Ectodermal cell (in vitro differentiated cells): ENCODE measurements at regions not wholly inside any gene's neighbourhood (a gene's known extent, or its start where the extent isn't known, plus 50 kb on each side); places are given as distances from the start of the nearest gene placed in this dataset.

Source experiments
- H3K27ac ChIP-seq: 2 replicates; pipeline ENCODE4 v1.7.0; 2013; ENCODE audit warnings: mild to moderate bottlenecking, low read depth, low read length; ENCODE audit not compliant: insufficient read depth, poor library complexity, severe bottlenecking
- H3K27me3 ChIP-seq: 2 replicates; pipeline ENCODE4 v1.7.0; 2013; ENCODE audit warnings: mild to moderate bottlenecking, low read length; ENCODE audit not compliant: insufficient read depth, control insufficient read depth, poor library complexity, severe bottlenecking
- H3K36me3 ChIP-seq: one replicate; pipeline ENCODE4 v1.7.0; 2013; ENCODE audit warnings: low read length; ENCODE audit not compliant: control insufficient read depth, insufficient read depth
- H3K4me1 ChIP-seq: one replicate; pipeline ENCODE4 v1.7.0; 2013; ENCODE audit warnings: low read length; ENCODE audit not compliant: control insufficient read depth, insufficient read depth
- H3K4me3 ChIP-seq: 2 replicates; pipeline ENCODE4 v1.7.0; 2013; ENCODE audit warnings: low read depth, low read length, control low read depth; ENCODE audit not compliant: insufficient read depth
- H3K9me3 ChIP-seq: 2 replicates; pipeline ENCODE4 v1.7.0; 2013; ENCODE audit warnings: mild to moderate bottlenecking, low read length, moderate library complexity; ENCODE audit not compliant: control insufficient read depth
- WGBS, 2 experiments: methylation state at CpG; one replicate each; pipeline ENCODE4 v1.1.7; 2013; ENCODE audit warnings: missing lambda C conversion rate in 2 of 2; 5-methylcytosine and 5-hydroxymethylcytosine counted together

- Histone ChIP-seq H3K4me3 (no peak overlapping the region), H3K36me3 (no peaks in the 10 kb centered on the region), H3K9me3 (no peaks in the 10 kb centered on the region), H3K27ac (no peak overlapping the region), H3K27me3 (no peaks in the 10 kb centered on the region), H3K4me1 (peaks cover 11% of the 10 kb centered on the region)
- 60 to 64% methylated on average over 3 to 4 of the region's 4 CpGs for WGBS, 2 experiments
Measured at GRCh38 chr4:4627111-4627510, 85.3 kb upstream of the STX18 start.

DNA sequence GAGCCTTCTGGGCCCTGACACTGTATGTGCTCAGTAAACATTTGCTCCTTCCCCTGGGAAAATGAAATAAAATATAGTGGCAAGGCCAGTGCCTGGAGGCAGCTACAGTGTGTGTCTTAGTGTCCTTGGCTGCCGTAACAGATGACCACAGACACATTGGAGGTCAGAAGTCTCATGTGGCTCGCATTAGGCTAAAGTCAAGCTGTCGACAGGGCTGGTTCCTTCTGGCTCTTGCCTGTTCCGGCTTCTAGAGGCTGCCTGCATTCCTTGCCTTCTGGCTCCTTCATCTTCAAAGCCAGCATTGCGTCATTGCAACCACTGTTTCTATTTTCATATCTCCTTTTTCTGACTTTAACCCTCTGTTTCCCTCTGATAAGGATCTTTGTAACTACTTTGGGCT lies 83.6 kb upstream of the STX18 start:
- Histone ChIP-seq H3K27ac (no peak overlapping the region), H3K4me1 (peaks cover 11% of the 10 kb centered on the region), H3K4me3 (no peak overlapping the region), H3K36me3 (no peaks in the 10 kb centered on the region), H3K27me3 (no peaks in the 10 kb centered on the region), H3K9me3 (no peaks in the 10 kb centered on the region)
- 91 to 94% methylated on average over 5 of the region's 5 CpGs for WGBS, 2 experiments

- peaks cover 11% of the 10 kb centered on the region for H3K4me1 ChIP-seq
- no peaks in the 10 kb centered on the region for H3K27me3 ChIP-seq
- no peak overlapping the region for H3K4me3 ChIP-seq
- H3K36me3 ChIP-seq, result no peaks in the 10 kb centered on the region
- H3K27ac ChIP-seq, result no peak overlapping the region
- H3K9me3 ChIP-seq, result no peaks in the 10 kb centered on the region
- WGBS, 2 experiments, result 74 to 77% methylated on average over 7 of the region's 7 CpGs
Measured at GRCh38 chr4:4624276-4624897, 82.5 kb upstream of the STX18 start.

DNA sequence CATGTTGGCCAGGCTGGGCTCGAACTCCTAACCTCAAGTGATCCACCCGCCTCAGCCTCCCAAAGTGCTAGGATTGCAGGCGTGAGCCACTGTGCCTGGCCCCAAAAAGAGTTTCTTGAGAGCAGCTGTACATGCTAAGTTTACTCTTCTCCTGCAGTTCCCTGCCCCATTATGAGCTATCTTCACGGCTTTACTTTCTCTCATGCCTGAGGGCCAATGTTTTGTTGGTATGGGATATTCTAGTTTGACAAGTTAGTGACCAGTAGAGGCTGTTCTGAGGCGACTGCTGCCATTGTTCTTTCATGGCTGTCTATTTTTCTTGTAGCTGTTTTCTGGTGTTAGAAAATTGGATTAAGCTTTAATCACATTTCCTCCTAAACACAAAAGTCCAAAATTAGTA lies 78.0 kb upstream of the STX18 start:
- Histone ChIP-seq H3K36me3 (no peaks in the 10 kb centered on the region), H3K4me3 (no peak overlapping the region), H3K27ac (no peak overlapping the region), H3K27me3 (no peaks in the 10 kb centered on the region), H3K4me1 (no peaks in the 10 kb centered on the region), H3K9me3 (no peaks in the 10 kb centered on the region)
- WGBS, 2 experiments, result 92 to 93% methylated on average over 5 of the region's 5 CpGs

- H3K9me3 ChIP-seq, result no peaks in the 10 kb centered on the region
- no peaks in the 10 kb centered on the region for H3K4me1 ChIP-seq
- no peaks in the 10 kb centered on the region for H3K27me3 ChIP-seq
- H3K4me3 ChIP-seq, result no peak overlapping the region
- no peaks in the 10 kb centered on the region for H3K36me3 ChIP-seq
- WGBS, 2 experiments, result 80 to 86% methylated on average over 1 of the region's 1 CpG
- no peak overlapping the region for H3K27ac ChIP-seq
Measured at GRCh38 chr4:4618847-4619246, 77.0 kb upstream of the STX18 start.

GRCh38 chr4:4614925-4615678 lies 73.3 kb upstream of the STX18 start:
- 92 to 95% methylated on average over 8 of the region's 8 CpGs for WGBS, 2 experiments
- no peaks in the 10 kb centered on the region for H3K4me1 ChIP-seq
- no peaks in the 10 kb centered on the region for H3K9me3 ChIP-seq
- no peak overlapping the region for H3K27ac ChIP-seq
- H3K4me3 ChIP-seq, result no peak overlapping the region
- H3K27me3 ChIP-seq, result no peaks in the 10 kb centered on the region
- no peaks in the 10 kb centered on the region for H3K36me3 ChIP-seq

DNA sequence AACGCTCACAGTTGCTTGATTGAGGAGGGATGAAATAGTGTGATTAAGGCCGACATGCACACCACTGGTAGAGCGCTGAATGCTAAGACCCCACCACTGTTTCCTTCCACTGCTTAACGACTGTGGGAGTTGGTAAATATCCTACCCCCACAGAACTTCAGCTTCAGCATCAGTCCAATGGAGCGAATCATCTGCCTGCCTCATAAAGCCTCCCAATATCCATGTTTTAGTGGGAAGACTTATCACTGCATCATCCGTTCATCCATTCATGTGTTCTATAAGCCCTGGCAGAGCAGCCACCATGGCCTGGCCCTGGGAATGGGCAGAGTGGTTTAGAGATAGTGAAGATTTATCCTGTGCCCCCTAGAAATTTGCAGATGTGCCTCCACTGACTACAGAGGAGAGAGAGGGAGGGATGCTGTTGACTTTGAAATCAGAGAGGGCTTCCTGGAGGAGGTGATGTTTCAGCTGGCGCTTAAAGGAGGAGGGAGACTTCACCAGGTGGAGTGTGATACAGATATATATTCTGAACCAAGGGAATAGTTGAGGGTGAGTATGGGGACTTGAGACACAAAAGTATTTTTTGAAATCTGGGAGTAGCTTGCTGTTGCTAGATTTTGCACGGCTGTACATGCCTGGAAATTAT lies 71.9 kb upstream of the STX18 start:
- Histone ChIP-seq H3K4me1 (no peaks in the 10 kb centered on the region), H3K4me3 (no peak overlapping the region), H3K36me3 (no peaks in the 10 kb centered on the region), H3K27me3 (no peaks in the 10 kb centered on the region), H3K9me3 (no peaks in the 10 kb centered on the region), H3K27ac (no peak overlapping the region)
- WGBS, 2 experiments, result 94 to 95% methylated on average over 8 of the region's 8 CpGs

DNA sequence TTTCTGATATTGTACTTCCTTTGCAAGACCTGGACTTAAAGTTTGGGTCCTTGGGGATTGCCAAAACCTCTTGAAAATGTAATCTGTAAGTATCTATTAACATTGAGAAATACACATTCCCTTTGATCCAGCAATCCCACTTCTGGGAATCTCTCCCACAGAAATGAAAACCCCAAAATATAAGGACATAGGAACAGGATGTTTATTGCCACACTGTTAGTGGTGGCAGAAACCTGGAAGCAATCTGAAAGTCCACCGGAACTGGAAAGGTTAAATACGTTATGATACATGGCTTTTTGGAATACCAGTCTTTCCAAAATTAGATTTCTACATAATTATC lies 71.2 kb upstream of the STX18 start:
- no peaks in the 10 kb centered on the region for H3K9me3 ChIP-seq
- H3K27me3 ChIP-seq, result no peaks in the 10 kb centered on the region
- no peaks in the 10 kb centered on the region for H3K36me3 ChIP-seq
- H3K4me3 ChIP-seq, result no peak overlapping the region
- H3K27ac ChIP-seq, result no peak overlapping the region
- WGBS, 2 experiments, result 86 to 100% methylated on average over 2 of the region's 2 CpGs
- peaks cover 3% of the 10 kb centered on the region for H3K4me1 ChIP-seq

GRCh38 chr4:4610672-4611071 lies 68.8 kb upstream of the STX18 start:
- Histone ChIP-seq H3K4me3 (no peak overlapping the region), H3K36me3 (no peaks in the 10 kb centered on the region), H3K27me3 (no peaks in the 10 kb centered on the region), H3K4me1 (peaks cover 9% of the 10 kb centered on the region), H3K9me3 (no peaks in the 10 kb centered on the region), H3K27ac (no peak overlapping the region)
- WGBS, 2 experiments, result 91 to 96% methylated on average over 6 to 7 of the region's 7 CpGs

- Histone ChIP-seq H3K4me1 (peaks cover 9% of the 10 kb centered on the region), H3K27me3 (no peaks in the 10 kb centered on the region), H3K27ac (no peak overlapping the region), H3K36me3 (no peaks in the 10 kb centered on the region), H3K9me3 (no peaks in the 10 kb centered on the region), H3K4me3 (no peak overlapping the region)
- 92 to 94% methylated on average over 9 to 10 of the region's 10 CpGs for WGBS, 2 experiments
Measured at GRCh38 chr4:4609622-4610334, 67.9 kb upstream of the STX18 start.
